HG02870 (cell line): ENCODE measurements at regions not wholly inside any gene's neighbourhood (a gene's known extent, or its start where the extent isn't known, plus 50 kb on each side); places are given as distances from the start of the nearest gene placed in this dataset.
"Not testable (repeated sequence)": the region's sequence is repeated elsewhere in the genome, so short reads cannot be mapped to it uniquely, and the experiment has no call there.

Experiments
- ATAC-seq: cut with Tn5 transposase; IDR thresholded peaks from one replicate; pipeline ENCODE4 v1.9.1; 2021; ENCODE audit warnings: mild to moderate bottlenecking, moderate library complexity; ENCODE audit not compliant: unreplicated experiment

DNA sequence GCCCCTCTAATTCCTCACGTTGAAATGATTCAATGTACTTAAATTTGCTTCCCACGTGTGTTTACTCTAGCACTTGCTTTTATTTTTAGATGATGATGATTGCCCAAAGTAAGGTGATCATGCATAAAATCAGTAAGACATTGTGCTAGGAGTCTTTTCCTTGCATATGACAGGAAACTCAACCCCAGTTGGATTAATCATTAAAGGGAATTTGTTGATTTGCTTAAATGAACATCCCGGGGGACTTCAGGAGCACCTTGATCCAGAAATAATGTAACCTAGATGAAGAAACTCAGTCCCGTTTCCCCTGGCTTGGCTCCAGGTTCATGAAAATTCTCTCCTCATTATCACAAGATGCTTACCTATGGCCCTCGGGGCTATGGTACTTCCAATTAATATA lies 106.1 kb upstream of the STC2 start:
- no peak for ATAC-seq

- ATAC-seq = no peak
These were observed 102.2 kb upstream of the STC2 start for GRCh38 chr5:173430394-173430793.

DNA sequence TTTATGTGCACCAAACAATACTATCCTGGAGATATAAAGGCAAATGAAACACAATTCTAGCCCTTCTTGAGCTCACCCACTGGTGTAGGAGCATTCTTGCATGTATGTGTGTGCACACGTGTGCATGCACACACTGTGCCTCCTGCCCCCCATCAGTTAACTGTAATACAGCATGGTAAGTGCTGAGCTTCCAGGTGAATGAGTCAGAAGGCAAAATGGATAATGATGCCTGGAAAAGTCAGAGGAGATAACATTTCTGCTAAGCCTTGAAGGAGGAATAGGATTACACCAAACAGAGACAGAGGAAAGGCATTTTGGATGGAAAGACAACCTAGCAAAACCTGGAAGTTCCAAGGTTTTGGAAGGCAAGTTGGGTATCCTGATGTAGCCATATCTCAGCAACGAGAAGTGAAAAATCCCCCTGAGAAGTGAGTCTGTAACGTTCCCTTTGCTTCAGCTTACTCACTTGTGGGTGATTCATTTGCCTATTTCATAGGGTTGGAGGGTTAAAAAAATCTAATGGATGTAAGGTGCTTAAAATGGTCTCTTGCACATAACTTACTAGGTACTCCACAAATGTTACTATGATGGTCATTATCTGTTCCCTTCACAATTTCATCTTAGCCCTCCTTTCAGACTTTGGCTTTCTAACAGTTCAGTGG lies 101.4 kb upstream of the STC2 start:
- ATAC-seq = no peak

- ATAC-seq = no peak
These were observed 95.4 kb upstream of the STC2 start for GRCh38 chr5:173423452-173424117.

DNA sequence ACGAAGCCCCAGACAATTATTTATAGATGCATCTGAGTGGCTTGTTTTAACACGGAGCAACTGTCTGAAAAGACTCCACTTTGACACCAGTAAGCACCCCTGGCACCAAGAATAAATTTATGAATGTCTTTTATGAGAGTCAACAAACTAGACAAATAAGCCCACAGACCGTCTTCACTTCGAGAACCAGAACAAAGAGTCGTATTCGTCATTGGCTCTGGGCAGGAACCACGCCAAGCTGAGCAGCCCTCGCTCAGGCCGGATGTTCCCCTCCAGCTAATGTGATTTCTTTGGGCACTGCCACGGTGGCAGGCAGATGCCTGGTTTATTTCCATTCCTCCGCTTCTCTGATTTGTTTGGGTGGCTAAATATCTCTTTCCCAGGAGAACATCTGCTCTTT lies 91.9 kb upstream of the STC2 start:
- no peak for ATAC-seq

DNA sequence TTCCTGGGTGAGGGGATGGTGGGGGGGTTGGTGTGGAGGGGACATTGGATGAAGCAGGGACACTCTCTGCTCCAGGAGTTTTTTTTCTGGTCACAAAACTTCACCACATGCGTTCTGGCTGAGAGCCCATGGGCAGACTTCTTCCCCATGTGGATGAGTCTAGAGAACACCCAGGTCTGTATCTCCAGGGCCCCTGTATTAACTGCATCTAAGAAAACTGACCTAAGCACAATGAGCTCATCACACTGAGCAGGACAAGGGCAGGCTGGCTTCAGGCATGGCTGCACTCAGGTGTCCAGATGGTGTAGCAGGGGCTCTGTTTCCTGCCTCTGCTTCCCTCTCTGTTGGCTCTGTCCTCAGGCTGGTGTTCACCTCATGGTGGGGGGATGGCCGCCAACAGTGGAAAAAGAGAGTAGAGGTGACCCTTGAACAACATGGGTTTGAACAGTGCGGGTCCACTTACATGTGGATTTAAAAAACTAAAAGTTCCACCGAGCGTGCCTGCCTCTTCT lies 85.3 kb upstream of the STC2 start:
- no peak for ATAC-seq

DNA sequence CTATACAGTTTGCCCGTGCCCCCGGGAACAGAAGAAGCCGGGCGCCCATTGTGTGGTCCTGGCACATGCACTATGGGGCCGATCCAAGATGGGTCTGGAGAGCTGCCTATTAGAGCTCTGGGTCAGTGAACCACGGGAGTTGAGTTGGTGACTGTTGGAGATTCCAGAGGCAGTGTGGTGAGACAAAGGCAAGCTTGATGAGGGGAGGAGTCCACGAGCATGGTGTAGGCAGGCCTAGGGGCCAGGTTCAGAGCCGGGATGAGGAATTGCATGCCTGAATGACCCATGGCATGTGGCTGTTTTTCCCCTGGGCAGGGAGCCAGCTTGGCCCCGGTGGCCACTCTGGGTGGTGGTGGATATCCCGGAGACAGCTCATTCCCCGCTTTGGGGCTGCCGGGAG lies 84.4 kb upstream of the STC2 start:
- no peak for ATAC-seq

GRCh38 chr5:173411791-173412555 lies 83.8 kb upstream of the STC2 start:
- no peak for ATAC-seq

GRCh38 chr5:173410459-173411233 lies 82.4 kb upstream of the STC2 start:
- ATAC-seq = no peak

- ATAC-seq = no peak
These were observed 80.7 kb upstream of the STC2 start for GRCh38 chr5:173408946-173409345.

DNA sequence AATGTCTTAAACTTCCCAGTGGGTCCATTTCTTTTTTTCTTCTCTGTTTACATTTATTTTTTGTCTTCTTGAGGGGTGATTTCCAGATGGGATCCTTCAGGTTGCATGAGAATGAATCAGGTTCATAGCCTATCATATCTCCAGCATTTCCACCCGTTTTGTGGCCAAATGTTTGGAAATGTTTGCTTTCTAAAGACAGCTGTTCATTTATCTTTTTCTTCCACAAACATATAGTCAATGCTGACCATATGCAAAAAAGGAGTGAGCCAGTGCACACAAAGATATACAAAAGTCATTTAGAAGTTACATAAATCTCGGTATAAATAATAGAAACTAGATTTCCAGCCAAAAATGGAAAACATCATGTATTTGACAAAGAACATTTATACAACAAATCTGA lies 71.6 kb upstream of the STC2 start:
- ATAC-seq = no peak

- ATAC-seq = no peak
These were observed 69.3 kb upstream of the STC2 start for GRCh38 chr5:173397516-173397915.

DNA sequence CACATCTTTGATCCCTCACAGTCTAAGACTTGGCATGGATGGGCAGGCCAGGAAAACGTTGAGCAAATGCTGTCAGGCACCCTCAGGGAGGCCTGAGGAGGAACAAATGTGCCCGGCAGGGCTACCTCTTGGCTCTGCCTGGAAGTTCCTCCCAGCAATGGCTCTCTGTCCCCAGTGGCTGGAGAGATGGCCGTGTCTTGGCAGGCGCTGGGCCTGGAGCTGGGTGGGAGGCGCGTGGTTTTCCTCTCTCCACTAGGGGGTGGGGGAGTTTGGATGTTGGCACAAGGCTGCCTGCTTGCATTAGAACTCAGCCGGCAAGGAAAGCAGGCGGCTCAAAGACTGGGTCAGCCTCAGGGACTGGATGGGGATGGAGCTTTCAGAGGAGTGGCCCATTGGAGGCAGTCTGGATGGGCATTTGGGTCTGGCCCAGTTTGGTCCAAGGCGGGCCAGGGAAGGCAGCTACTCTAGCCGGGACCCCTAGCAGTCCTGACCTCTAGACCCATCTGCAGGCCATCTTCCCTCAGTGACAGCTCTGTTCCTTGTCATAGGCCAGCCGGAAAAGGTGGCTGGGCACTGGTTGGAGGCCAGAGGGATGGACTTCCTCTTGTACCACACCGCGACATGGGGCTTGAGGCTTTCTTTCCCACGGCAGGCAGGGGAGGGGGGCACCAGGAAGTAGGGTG lies 68.2 kb upstream of the STC2 start:
- ATAC-seq = no peak

DNA sequence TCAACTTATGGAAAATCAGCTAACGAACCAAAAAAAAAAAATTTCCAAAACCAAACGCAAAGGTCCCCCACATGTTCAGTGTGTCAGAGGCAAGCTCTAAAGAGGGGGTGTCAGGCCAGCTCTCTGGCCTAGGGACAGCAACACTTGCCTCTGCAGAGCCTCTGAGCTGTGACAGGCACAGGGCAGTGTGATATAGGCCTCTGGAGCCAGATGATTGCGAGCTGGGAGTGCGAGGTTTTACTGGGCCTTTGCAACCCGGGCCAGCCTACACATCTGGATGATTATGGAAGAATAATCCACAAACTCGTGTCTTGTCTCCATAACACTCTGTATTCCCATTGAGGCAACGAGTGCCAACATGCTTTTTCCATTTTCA lies 67.7 kb upstream of the STC2 start:
- no peak for ATAC-seq

DNA sequence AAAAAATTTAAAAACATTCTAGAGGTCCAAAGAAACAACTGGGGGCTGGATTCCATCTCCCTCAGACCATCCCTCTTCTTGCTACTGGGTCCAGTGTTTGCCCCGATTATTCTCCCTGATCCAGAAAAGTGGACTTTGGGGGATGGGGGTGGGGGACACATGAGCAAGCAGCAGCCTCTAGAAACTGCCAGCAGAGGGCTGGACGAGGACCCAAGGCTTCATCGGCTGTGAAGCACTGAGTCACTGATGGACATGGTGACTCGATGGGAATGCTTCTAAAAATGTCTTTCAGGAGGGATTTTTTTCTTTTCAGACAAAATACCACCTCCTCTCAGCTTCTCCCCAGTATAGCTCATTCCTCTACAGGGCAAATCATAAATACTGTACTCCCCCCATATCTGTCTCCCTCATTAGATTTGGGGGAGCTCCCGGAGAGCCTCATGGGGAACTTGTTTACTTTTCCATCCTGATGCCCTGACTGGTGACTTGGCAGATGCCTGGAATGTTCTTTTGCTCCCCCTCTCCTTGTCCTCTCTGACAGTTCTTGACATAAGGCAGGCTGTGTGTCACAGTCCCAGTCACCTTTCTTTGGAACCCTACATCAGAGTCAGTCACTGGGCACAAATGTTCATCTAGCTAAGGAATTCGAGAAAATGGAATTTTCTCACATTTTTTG lies 67.2 kb upstream of the STC2 start:
- ATAC-seq = no peak

GRCh38 chr5:173394701-173395100 lies 66.5 kb upstream of the STC2 start:
- no peak for ATAC-seq

- ATAC-seq = no peak
These were observed 64.0 kb upstream of the STC2 start for GRCh38 chr5:173392172-173392571.

DNA sequence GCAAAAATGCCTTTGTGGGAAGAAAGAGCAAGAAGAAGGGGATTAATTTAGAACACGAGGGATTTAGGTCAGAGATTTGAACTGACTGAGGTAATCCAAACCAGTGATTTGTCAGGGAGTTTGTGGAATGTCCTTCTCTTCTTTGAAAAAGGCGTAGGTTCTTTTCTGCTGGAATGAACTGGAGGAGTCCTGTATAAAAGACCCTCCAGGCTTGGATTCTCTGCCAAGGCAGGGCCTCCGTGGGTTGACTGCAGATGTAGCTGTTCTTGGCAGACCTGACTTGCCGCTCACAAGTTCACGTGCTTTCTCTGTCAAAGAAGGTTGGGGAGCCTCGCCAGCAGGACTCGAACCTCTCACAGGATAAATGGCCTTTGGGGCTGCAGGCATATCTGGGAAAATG lies 62.8 kb upstream of the STC2 start:
- no peak for ATAC-seq

- not testable (repeated sequence) for ATAC-seq
These were observed 59.1 kb upstream of the STC2 start for GRCh38 chr5:173387293-173387692.

DNA sequence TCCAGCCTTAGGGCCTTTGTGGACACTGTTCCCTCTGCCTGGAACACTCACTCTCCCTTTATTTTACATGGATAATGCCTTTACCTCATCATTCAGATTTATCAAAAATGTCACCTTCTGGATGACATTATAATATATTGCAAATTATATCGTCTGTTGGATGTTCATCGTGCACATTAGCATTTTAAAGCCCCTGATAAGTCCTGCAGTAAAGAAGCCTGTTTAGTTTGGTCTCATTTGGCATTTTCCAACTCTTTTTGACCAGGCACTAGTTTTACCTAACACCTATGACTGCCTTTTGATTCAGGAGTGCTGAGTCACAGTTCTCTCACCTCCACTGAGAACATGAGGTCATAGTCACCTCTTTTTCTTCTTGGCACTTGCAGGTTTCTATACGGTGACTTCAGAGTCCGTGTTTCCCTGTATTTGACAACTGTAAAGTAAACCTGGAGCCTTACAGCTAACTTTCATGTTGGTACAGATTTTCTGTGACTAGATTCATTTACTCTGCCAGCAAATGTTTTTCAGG lies 57.7 kb upstream of the STC2 start:
- ATAC-seq = no peak
